ENCODE measurements at regions not wholly inside any gene's neighbourhood (a gene's known extent, or its start where the extent isn't known, plus 50 kb on each side); places are given as distances from the start of the nearest gene placed in this dataset.

GRCh38 chr3:10609134-10609533 lies 103.7 kb upstream of the ATP2B2 start:
- Histone ChIP-seq H3K36me3 (ENCODE audit: insufficient read depth, low read length) (no peaks in the 10 kb centered on the region), H4K20me1 (ENCODE audit: insufficient read depth, low read length) (no peaks in the 10 kb centered on the region), H3K4me2 (ENCODE audit: low read length) (no peak overlapping the region), H2AFZ (ENCODE audit: low read length) (no peak overlapping the region), H3K27me3 (ENCODE audit: insufficient read depth, low read length) (no peaks in the 10 kb centered on the region), H3K9me3 (ENCODE audit: low read length) (no peaks in the 10 kb centered on the region), H3K4me3 (ENCODE audit: low read depth, low read length, poor library complexity, severe bottlenecking) (no peak overlapping the region), H3K9me2 (ENCODE audit: low read depth, low read length) (no peaks in the 10 kb centered on the region), H3K4me1 (ENCODE audit: insufficient read depth, low read length, severe bottlenecking) (no peaks in the 10 kb centered on the region), H3K79me2 (ENCODE audit: insufficient read depth, low read length) (no peaks in the 10 kb centered on the region), H3K9ac (ENCODE audit: low read length) (no peak overlapping the region), H3F3A (ENCODE audit: insufficient read depth, low read length) (no peaks in the 10 kb centered on the region), H3K27ac (ENCODE audit: low read depth, low read length, poor library complexity, severe bottlenecking) (no peak overlapping the region)
- no peak for TF ChIP-seq EZH2 (IDR thresholded peaks at IDR 0.05; ENCODE audit: borderline replicate concordance, low read length)
- TF ChIP-seq CTCF (IDR thresholded peaks at IDR 0.05; ENCODE audit: low read length) = no peak

GRCh38 chr3:10614168-10614567 lies 108.8 kb upstream of the ATP2B2 start:
- TF ChIP-seq EZH2 (IDR thresholded peaks at IDR 0.05; ENCODE audit: borderline replicate concordance, low read length) (no peak), CTCF (IDR thresholded peaks at IDR 0.05; ENCODE audit: low read length) (no peak)
- Histone ChIP-seq H3K27me3 (ENCODE audit: insufficient read depth, low read length) (no peaks in the 10 kb centered on the region), H3K4me1 (ENCODE audit: insufficient read depth, low read length, severe bottlenecking) (no peaks in the 10 kb centered on the region), H3K4me3 (ENCODE audit: low read depth, low read length, poor library complexity, severe bottlenecking) (no peak overlapping the region), H4K20me1 (ENCODE audit: insufficient read depth, low read length) (no peaks in the 10 kb centered on the region), H3K9me2 (ENCODE audit: low read depth, low read length) (no peaks in the 10 kb centered on the region), H3K4me2 (ENCODE audit: low read length) (no peak overlapping the region), H3K9ac (ENCODE audit: low read length) (no peak overlapping the region), H3K79me2 (ENCODE audit: insufficient read depth, low read length) (no peaks in the 10 kb centered on the region), H3K36me3 (ENCODE audit: insufficient read depth, low read length) (no peaks in the 10 kb centered on the region), H3K27ac (ENCODE audit: low read depth, low read length, poor library complexity, severe bottlenecking) (no peak overlapping the region), H3F3A (ENCODE audit: insufficient read depth, low read length) (no peaks in the 10 kb centered on the region), H2AFZ (ENCODE audit: low read length) (no peak overlapping the region), H3K9me3 (ENCODE audit: low read length) (no peaks in the 10 kb centered on the region)

- Histone ChIP-seq H3K27ac (ENCODE audit: low read depth, low read length, poor library complexity, severe bottlenecking) (no peak overlapping the region), H3K9ac (ENCODE audit: low read length) (no peak overlapping the region), H3K9me3 (ENCODE audit: low read length) (no peaks in the 10 kb centered on the region), H4K20me1 (ENCODE audit: insufficient read depth, low read length) (no peaks in the 10 kb centered on the region), H3F3A (ENCODE audit: insufficient read depth, low read length) (no peaks in the 10 kb centered on the region), H2AFZ (ENCODE audit: low read length) (no peak overlapping the region), H3K79me2 (ENCODE audit: insufficient read depth, low read length) (no peaks in the 10 kb centered on the region), H3K4me1 (ENCODE audit: insufficient read depth, low read length, severe bottlenecking) (no peaks in the 10 kb centered on the region), H3K4me2 (ENCODE audit: low read length) (no peak overlapping the region), H3K4me3 (ENCODE audit: low read depth, low read length, poor library complexity, severe bottlenecking) (no peak overlapping the region), H3K36me3 (ENCODE audit: insufficient read depth, low read length) (no peaks in the 10 kb centered on the region), H3K9me2 (ENCODE audit: low read depth, low read length) (no peaks in the 10 kb centered on the region), H3K27me3 (ENCODE audit: insufficient read depth, low read length) (no peaks in the 10 kb centered on the region)
- TF ChIP-seq CTCF (IDR thresholded peaks at IDR 0.05; ENCODE audit: low read length) (no peak), EZH2 (IDR thresholded peaks at IDR 0.05; ENCODE audit: borderline replicate concordance, low read length) (no peak)
Measured at GRCh38 chr3:10615715-10616114, 110.3 kb upstream of the ATP2B2 start.

Data from OCI-LY1 (cell line).